ENCODE measurements at regions not wholly inside any gene's neighbourhood (a gene's known extent, or its start where the extent isn't known, plus 50 kb on each side); places are given as distances from the start of the nearest gene placed in this dataset.

GRCh38 chr6:166809721-166810120 is 146.6 kb downstream of the RNASET2 start:
- TF ChIP-seq REST (IDR thresholded peaks at IDR 0.05; ENCODE audit: insufficient read depth in 1 of 2, low read depth in 2 of 2, low read length in 2 of 2): no peak
- TF ChIP-seq POLR2AphosphoS5 (IDR thresholded peaks at IDR 0.05; ENCODE audit: low read depth, low read length): no peak
- no peak for TF ChIP-seq TAF1 (IDR thresholded peaks at IDR 0.05; ENCODE audit: borderline replicate concordance, insufficient read depth, low read length)
- TF ChIP-seq SIN3A (IDR thresholded peaks at IDR 0.05; ENCODE audit: borderline replicate concordance, insufficient read depth, low read length): no peak
- TF ChIP-seq FOXP2 (optimal IDR thresholded peaks at IDR 0.05; ENCODE audit: borderline replicate concordance, extremely low read depth, extremely low read length, insufficient read depth): no peak

Data from PFSK-1 (cell line).